ENCODE measurements at regions not wholly inside any gene's neighbourhood (a gene's known extent, or its start where the extent isn't known, plus 50 kb on each side); places are given as distances from the start of the nearest gene placed in this dataset.

DNA sequence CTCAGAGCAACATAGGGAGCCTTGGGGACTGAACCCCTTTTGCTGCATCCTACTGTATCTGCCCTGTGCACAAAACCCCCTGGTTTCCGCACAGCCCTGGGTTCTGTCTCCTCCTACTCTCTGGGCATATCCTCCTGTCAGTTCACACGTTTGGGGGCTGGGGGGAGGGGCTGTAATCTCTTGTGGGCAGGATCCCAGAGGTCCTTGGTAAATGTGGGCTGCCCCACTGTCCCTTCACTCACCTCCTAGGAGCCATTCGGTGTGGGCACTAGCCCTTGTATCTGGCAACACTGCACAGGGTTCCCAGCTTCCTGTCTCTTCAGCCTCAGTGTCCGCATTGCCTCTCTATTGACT, 271.8 kb upstream of the DMAC1 start:
- no peak for TF ChIP-seq CTCF (IDR thresholded peaks at IDR 0.05; ENCODE audit: unreplicated experiment)
- Mint-ChIP-seq H3K27me3 (no peaks in the 10 kb centered on the region), H3K36me3 (ENCODE audit: insufficient read depth) (peaks cover 3% of the 10 kb centered on the region), H3K4me3 (ENCODE audit: low read depth) (peak overlapping the region; percentile 14), H3K9me3 (ENCODE audit: low read depth) (peaks cover 15% of the 10 kb centered on the region), H3K27ac (peak overlapping the region; percentile 14), H3K4me1 (ENCODE audit: low read depth) (peaks cover 17% of the 10 kb centered on the region)
- DNase-seq (ENCODE audit: low spot score, unreplicated experiment): no peak

DNA sequence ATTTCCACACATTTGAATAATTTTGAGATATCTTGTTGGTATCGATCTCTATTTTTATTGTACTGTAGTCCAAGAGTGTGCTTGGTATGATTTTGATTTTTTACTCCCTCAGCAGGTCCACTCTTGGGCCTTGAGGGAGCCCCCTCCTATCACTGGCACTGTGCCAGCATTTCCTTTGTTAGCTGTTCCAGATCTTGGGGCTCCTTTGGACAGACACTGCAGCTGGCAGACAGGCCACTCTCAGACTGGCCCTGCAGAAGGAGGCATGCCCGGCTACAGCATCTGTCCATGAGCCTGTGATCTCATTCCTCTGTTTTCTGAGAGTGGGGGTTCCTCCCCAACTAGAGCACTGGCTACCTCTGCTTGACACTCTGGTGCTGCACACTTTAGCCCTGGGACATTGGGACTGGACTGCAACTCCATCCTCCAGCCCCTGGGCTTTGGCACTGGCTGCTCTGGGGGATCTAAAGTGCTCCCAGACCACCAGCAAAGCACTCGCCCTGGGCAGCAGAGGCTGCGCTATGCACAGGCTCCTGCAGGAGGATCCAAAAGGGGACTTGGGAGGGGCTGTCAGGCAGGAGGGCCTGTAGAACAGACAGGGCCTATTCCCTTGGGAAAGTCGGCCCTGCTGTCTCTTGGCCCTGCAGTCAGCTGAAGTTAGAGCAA, 271.3 kb upstream of the DMAC1 start:
- DNase-seq (ENCODE audit: low spot score, unreplicated experiment): no peak
- peaks cover 3% of the 10 kb centered on the region for H3K36me3 Mint-ChIP-seq (ENCODE audit: insufficient read depth)
- H3K4me1 Mint-ChIP-seq (ENCODE audit: low read depth): peaks cover 17% of the 10 kb centered on the region
- no peak for TF ChIP-seq CTCF (IDR thresholded peaks at IDR 0.05; ENCODE audit: unreplicated experiment)
- H3K27ac Mint-ChIP-seq: peak overlapping the region; percentile 49
- H3K27me3 Mint-ChIP-seq: no peaks in the 10 kb centered on the region
- no peak overlapping the region for H3K4me3 Mint-ChIP-seq (ENCODE audit: low read depth)
- H3K9me3 Mint-ChIP-seq (ENCODE audit: low read depth): peaks cover 15% of the 10 kb centered on the region

GRCh38 chr9:8062459-8062858, 262.9 kb upstream of the DMAC1 start:
- H3K27me3 Mint-ChIP-seq: no peaks in the 10 kb centered on the region
- H3K9me3 Mint-ChIP-seq (ENCODE audit: low read depth): peaks cover 9% of the 10 kb centered on the region
- no peak overlapping the region for H3K27ac Mint-ChIP-seq
- no peaks in the 10 kb centered on the region for H3K4me1 Mint-ChIP-seq (ENCODE audit: low read depth)
- no peaks in the 10 kb centered on the region for H3K36me3 Mint-ChIP-seq (ENCODE audit: insufficient read depth)
- H3K4me3 Mint-ChIP-seq (ENCODE audit: low read depth): no peak overlapping the region
- no peak for DNase-seq (ENCODE audit: low spot score, unreplicated experiment)
- TF ChIP-seq CTCF (IDR thresholded peaks at IDR 0.05; ENCODE audit: unreplicated experiment): no peak

- no peak for DNase-seq (ENCODE audit: low spot score, unreplicated experiment)
- H3K4me1 Mint-ChIP-seq (ENCODE audit: low read depth): peaks cover 6% of the 10 kb centered on the region
- no peak overlapping the region for H3K27ac Mint-ChIP-seq
- H3K27me3 Mint-ChIP-seq: no peaks in the 10 kb centered on the region
- H3K9me3 Mint-ChIP-seq (ENCODE audit: low read depth): peaks cover 34% of the 10 kb centered on the region
- no peak overlapping the region for H3K4me3 Mint-ChIP-seq (ENCODE audit: low read depth)
- TF ChIP-seq CTCF (IDR thresholded peaks at IDR 0.05; ENCODE audit: unreplicated experiment): no peak
- H3K36me3 Mint-ChIP-seq (ENCODE audit: insufficient read depth): peaks cover 2% of the 10 kb centered on the region
Observed at GRCh38 chr9:8053501-8053900, 253.9 kb upstream of the DMAC1 start.

DNA sequence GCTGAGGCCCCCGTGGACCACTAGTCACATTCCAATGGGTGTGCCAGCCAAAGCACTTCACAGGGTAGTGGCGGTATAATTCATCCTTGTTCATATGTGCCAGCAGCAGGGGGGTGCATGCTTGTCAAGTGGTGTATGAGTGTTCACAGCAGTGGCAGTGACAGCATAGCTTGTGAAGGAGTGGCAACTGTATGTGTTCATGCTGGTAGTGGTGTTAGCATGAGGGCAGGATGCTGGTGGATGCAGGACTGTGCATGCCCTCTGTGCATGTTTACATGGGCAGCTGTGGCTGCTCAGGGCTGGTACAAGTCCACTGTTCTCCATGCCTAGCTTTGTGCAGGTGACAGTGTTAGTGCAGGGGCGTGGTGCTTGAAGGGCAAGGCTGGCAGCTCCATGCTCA, 253.4 kb upstream of the DMAC1 start:
- Mint-ChIP-seq H3K4me1 (ENCODE audit: low read depth) (peaks cover 6% of the 10 kb centered on the region), H3K36me3 (ENCODE audit: insufficient read depth) (peaks cover 2% of the 10 kb centered on the region), H3K9me3 (ENCODE audit: low read depth) (peaks cover 39% of the 10 kb centered on the region), H3K27me3 (no peaks in the 10 kb centered on the region), H3K4me3 (ENCODE audit: low read depth) (no peak overlapping the region), H3K27ac (no peak overlapping the region)
- DNase-seq (ENCODE audit: low spot score, unreplicated experiment): no peak
- no peak for TF ChIP-seq CTCF (IDR thresholded peaks at IDR 0.05; ENCODE audit: unreplicated experiment)

Data from progenitor cell of endocrine pancreas (in vitro differentiated cells).